Heart left ventricle (tissue), 16 donors: ENCODE measurements at regions not wholly inside any gene's neighbourhood (a gene's known extent, or its start where the extent isn't known, plus 50 kb on each side); places are given as distances from the start of the nearest gene placed in this dataset.

Source experiments
- ATAC-seq, 4 donors: fragments of 200-7000 bp; cut with Tn5 transposase; one replicate each; pipeline ENCODE4 v1.9.1; 2020 to 2022; ENCODE audit warnings: moderate library complexity in 4 of 4, mild to moderate bottlenecking in 3 of 4, moderate number of reproducible peaks in 1 of 4
- DNase-seq, 5 donors: peaks; one replicate each; pipeline ENCODE4 v3.0.0-alpha.2; 2020
- H3K27ac ChIP-seq, 12 donors: fragments of 200-600 bp; sonication (generic) in 4 of 12; one replicate each; pipeline versions ENCODE4 v1.5.0 to v1.8.0; 2016 to 2022; ENCODE audit warnings: mild to moderate bottlenecking in 2 of 12
- H3K27me3 ChIP-seq, 9 donors: fragments of 200-600 bp; sonication (generic) in 2 of 9; one replicate each; pipeline versions ENCODE4 v1.5.1 to v1.8.0; 2016 to 2022; ENCODE audit warnings: mild to moderate bottlenecking in 3 of 9
- H3K36me3 ChIP-seq, 9 donors: fragments of 200-600 bp; sonication (generic) in 2 of 9; one replicate each; pipeline versions ENCODE4 v1.5.0 to v1.8.0; 2018 to 2022; ENCODE audit warnings: mild to moderate bottlenecking in 2 of 9
- H3K4me1 ChIP-seq, 12 donors: fragments of 200-600 bp; sonication (generic) in 4 of 12; one replicate each; pipeline versions ENCODE4 v1.5.0 to v1.8.0; 2016 to 2022; ENCODE audit warnings: mild to moderate bottlenecking in 3 of 12
- H3K4me3 ChIP-seq, 12 donors: fragments of 200-600 bp; sonication (generic) in 4 of 12; one replicate each; pipeline versions ENCODE4 v1.5.0 to v1.8.0; 2017 to 2022; ENCODE audit warnings: mild to moderate bottlenecking in 9 of 12, moderate library complexity in 4 of 12
- H3K9me3 ChIP-seq, 12 donors: fragments of 200-600 bp; sonication (generic) in 4 of 12; one replicate each; pipeline versions ENCODE4 v1.5.0 to v1.8.0; 2016 to 2022; ENCODE audit warnings: mild to moderate bottlenecking in 1 of 12
- CTCF ChIP-seq, 12 donors: fragments of 200-600 bp; sonication (generic) in 4 of 12; IDR thresholded peaks; one replicate each; pipeline versions ENCODE4 v1.5.0 to v1.8.0; 2018 to 2022; ENCODE audit warnings: antibody characterized with exemption in 12 of 12, mild to moderate bottlenecking in 5 of 12
- POLR2A ChIP-seq, 2 donors: fragments of 450-650 bp; IDR thresholded peaks; one replicate each; pipeline ENCODE4 v1.6.1; 2017; ENCODE audit warnings: antibody characterized with exemption in 2 of 2, mild to moderate bottlenecking in 2 of 2, moderate library complexity in 2 of 2
- WGBS, 4 donors: extraction: QIAGEN DNeasy Blood & Tissue Kit in 2 of 4; methylation state at CpG; one replicate each; pipeline versions ENCODE4 v1.1.5 to v1.1.7; 2013 to 2018; 5-methylcytosine and 5-hydroxymethylcytosine counted together
- intact Hi-C, 10 donors: fragments of 100-400 bp; cut with DNase I; formaldehyde crosslinking; loops; one replicate each; pipeline versions ENCODE4 v1.11.1 to v1.14.2; 2022
- donor health status: ischemic (EF 13 %, LVEDD 7.1; RV severe dilation, severe dysfunction).
- donor health status: healthy with polysubstance abuse.
- donor health status: DM: no; HTN: yes; CAD: no.
- donor health status: DM: no; HTN: no; CAD: no.
- donor health status: ischemic (EF 25% LVEDD 6.9; RV normal size, moderate dysfunction).
- donor health status: ischemic (EF 25% LVEDD 5.7; RV mildly dilated, moderate dysfunction).
- donor health status: healthy.
- donor health status: DM: yes; HTN: yes; CAD: no.
- donor health status: ischemic (EF 35%, LVEDD 5.7; RV mildly dilated, moderate dysfunction).
- donor health status: nonischemic (EF 11% LVEDD 7.7; RV severe dilation, severe dysfunction).
- donor health status: DM: yes; HTN: yes; CAD: no.
- donor health status: PGD.
- donor health status: ischemic (EF 29% LVEDD 5.4; RV normal size, mild dysfunction).
- donor health status: nonischemic (EF 23%, LVEDD 6.1; RV moderate dilation, normal function).

- intact Hi-C loops: no loop called here
- no peak for ATAC-seq
- Histone ChIP-seq H3K36me3 (no peaks in the 10 kb centered on the region), H3K4me1 (no peaks in the 10 kb centered on the region), H3K4me3 (no peak overlapping the region), H3K9me3 (peaks cover 0 to 41% (median 17%) of the 10 kb centered on the region in 12 donors), H3K27ac (no peak overlapping the region), H3K27me3 (no peaks in the 10 kb centered on the region)
- no peak for TF ChIP-seq POLR2A (IDR thresholded peaks at IDR 0.05)
- TF ChIP-seq CTCF (IDR thresholded peaks at IDR 0.05): no peak
- DNase-seq: no peak
Measured at GRCh38 chr2:150985741-150986140, 275.9 kb downstream of the RBM43 start.

GRCh38 chr2:150983314-150983897, 278.3 kb downstream of the RBM43 start:
- H3K27me3 ChIP-seq: no peaks in the 10 kb centered on the region
- H3K9me3 ChIP-seq: peaks cover 0 to 20% (median 4%) of the 10 kb centered on the region in 12 donors
- 89 to 94% (median 91%) methylated on average over 1 of the region's 1 CpG for WGBS, 4 donors
- H3K4me3 ChIP-seq: no peak overlapping the region
- TF ChIP-seq POLR2A (IDR thresholded peaks at IDR 0.05) (no peak), CTCF (IDR thresholded peaks at IDR 0.05) (no peak)
- H3K4me1 ChIP-seq: no peaks in the 10 kb centered on the region
- no peaks in the 10 kb centered on the region for H3K36me3 ChIP-seq
- intact Hi-C loops: no loop called here
- no peak for DNase-seq
- H3K27ac ChIP-seq: no peak overlapping the region
- no peak for ATAC-seq

GRCh38 chr2:150981826-150982225, 279.8 kb downstream of the RBM43 start:
- no peak overlapping the region for H3K27ac ChIP-seq
- H3K36me3 ChIP-seq: no peaks in the 10 kb centered on the region
- H3K4me3 ChIP-seq: no peak overlapping the region
- H3K9me3 ChIP-seq: peaks cover 0 to 8% (median 0%) of the 10 kb centered on the region in 12 donors
- DNase-seq: no peak
- H3K27me3 ChIP-seq: no peaks in the 10 kb centered on the region
- H3K4me1 ChIP-seq: no peaks in the 10 kb centered on the region
- 63 to 73% (median 69%) methylated on average over 2 of the region's 2 CpGs for WGBS, 4 donors
- no peak for ATAC-seq
- intact Hi-C loops: no loop called here
- TF ChIP-seq POLR2A (IDR thresholded peaks at IDR 0.05) (no peak), CTCF (IDR thresholded peaks at IDR 0.05) (no peak)

GRCh38 chr2:150978053-150978452, 283.6 kb downstream of the RBM43 start:
- intact Hi-C loops: no loop called here

More at GRCh38 chr2:150978053-150978452, 283.6 kb downstream of the RBM43 start:
- ATAC-seq (no peak), DNase-seq (no peak)
- 44 to 66% (median 52%) methylated on average over 3 of the region's 3 CpGs for WGBS, 4 donors
- no peak for TF ChIP-seq CTCF (IDR thresholded peaks at IDR 0.05)
- no peak for TF ChIP-seq POLR2A (IDR thresholded peaks at IDR 0.05)
- no peaks in the 10 kb centered on the region for H3K27me3 ChIP-seq
- H3K27ac ChIP-seq: no peak overlapping the region
- no peaks in the 10 kb centered on the region for H3K36me3 ChIP-seq
- no peaks in the 10 kb centered on the region for H3K9me3 ChIP-seq
- no peak overlapping the region for H3K4me3 ChIP-seq
- no peaks in the 10 kb centered on the region for H3K4me1 ChIP-seq
